ENCODE measurements at regions not wholly inside any gene's neighbourhood (a gene's known extent, or its start where the extent isn't known, plus 50 kb on each side); places are given as distances from the start of the nearest gene placed in this dataset.

GRCh38 chr2:215790523-215791421, 222.6 kb downstream of the MREG start:
- no peak for TF ChIP-seq POLR2A (IDR thresholded peaks at IDR 0.05)
- no peak for TF ChIP-seq CTCF (IDR thresholded peaks at IDR 0.05)
